Calu3 (cell line): ENCODE measurements at regions not wholly inside any gene's neighbourhood (a gene's known extent, or its start where the extent isn't known, plus 50 kb on each side); places are given as distances from the start of the nearest gene placed in this dataset.

Experiments
- BruUV-seq: library from RNA; stranded (reverse); fragments of 400-500 nt; replicated peaks from 2 replicates; lab custom pipeline; 2021; lab: Mats Ljungman, UMichigan
- CTCF ChIA-PET: fragments of 300-600 bp; sonication (Branson Sonifier 250); formaldehyde crosslinking; loops from one replicate; lab custom pipeline; 2022; ENCODE audit warnings: antibody characterized with exemption; lab: Charles Lee
- DNase-seq: peaks from one replicate; pipeline ENCODE4 v3.0.0; 2022
- H3K27ac Mint-ChIP-seq: one replicate; pipeline ENCODE4 v1.8.0; 2022; ENCODE audit warnings: mixed read lengths; ENCODE audit not compliant: unreplicated experiment
- H3K27me3 Mint-ChIP-seq: one replicate; pipeline ENCODE4 v1.8.0; 2022; ENCODE audit warnings: mixed read lengths; ENCODE audit not compliant: unreplicated experiment
- H3K36me3 Mint-ChIP-seq: one replicate; pipeline ENCODE4 v1.8.0; 2022; ENCODE audit warnings: mild to moderate bottlenecking, moderate library complexity, mixed read lengths; ENCODE audit not compliant: insufficient read depth, unreplicated experiment
- H3K4me1 Mint-ChIP-seq: one replicate; pipeline ENCODE4 v1.8.0; 2022; ENCODE audit warnings: mild to moderate bottlenecking, low read depth, mixed read lengths; ENCODE audit not compliant: unreplicated experiment
- H3K4me3 Mint-ChIP-seq: one replicate; pipeline ENCODE4 v1.8.0; 2022; ENCODE audit warnings: mild to moderate bottlenecking, low read depth, moderate library complexity, mixed read lengths; ENCODE audit not compliant: unreplicated experiment
- H3K9me3 Mint-ChIP-seq: one replicate; pipeline ENCODE4 v1.8.0; 2022; ENCODE audit warnings: low read depth, mixed read lengths; ENCODE audit not compliant: unreplicated experiment
- CTCF ChIP-seq: fragments of 200-600 bp; IDR thresholded peaks from one replicate; pipeline ENCODE4 v1.8.0; 2022; ENCODE audit warnings: antibody characterized with exemption; ENCODE audit not compliant: unreplicated experiment
- intact Hi-C: fragments of 100-400 bp; cut with micrococcal nuclease; formaldehyde crosslinking; loops from one replicate; pipeline ENCODE4 v1.10.0; 2022; ENCODE audit not compliant: unreplicated experiment

GRCh38 chrX:97841544-97842179 lies 958.0 kb downstream of the RPA4 start:
- Mint-ChIP-seq H3K27me3 (peaks cover 18% of the 10 kb centered on the region), H3K27ac (no peak overlapping the region), H3K4me3 (no peak overlapping the region), H3K9me3 (peaks cover 17% of the 10 kb centered on the region), H3K4me1 (no peaks in the 10 kb centered on the region), H3K36me3 (no peaks in the 10 kb centered on the region)
- DNase-seq: no peak
- no TSS peak for BruUV-seq
- intact Hi-C loops: no loop called here
- CTCF ChIA-PET: no interaction called here
- TF ChIP-seq CTCF: no peak

GRCh38 chrX:97842468-97843199 lies 958.9 kb downstream of the RPA4 start:
- CTCF ChIA-PET: no interaction called here
- DNase-seq: no peak
- no TSS peak for BruUV-seq
- H3K9me3 Mint-ChIP-seq: peaks cover 17% of the 10 kb centered on the region
- H3K27ac Mint-ChIP-seq: no peak overlapping the region
- H3K36me3 Mint-ChIP-seq: no peaks in the 10 kb centered on the region
- H3K4me1 Mint-ChIP-seq: no peaks in the 10 kb centered on the region
- intact Hi-C loops: no loop called here
- no peak overlapping the region for H3K4me3 Mint-ChIP-seq
- TF ChIP-seq CTCF: no peak
- H3K27me3 Mint-ChIP-seq: peaks cover 8% of the 10 kb centered on the region

- Mint-ChIP-seq H3K27me3 (peaks cover 1% of the 10 kb centered on the region), H3K4me3 (no peak overlapping the region)
Measured at GRCh38 chrX:97843200-97843811, 959.6 kb downstream of the RPA4 start.

GRCh38 chrX:97844161-97844560 lies 960.5 kb downstream of the RPA4 start:
- Mint-ChIP-seq H3K4me3 (no peak overlapping the region), H3K27ac (no peak overlapping the region), H3K4me1 (no peaks in the 10 kb centered on the region), H3K9me3 (peaks cover 25% of the 10 kb centered on the region), H3K36me3 (no peaks in the 10 kb centered on the region), H3K27me3 (no peaks in the 10 kb centered on the region)
- no peak for DNase-seq
- BruUV-seq: no TSS peak
- TF ChIP-seq CTCF: no peak
- CTCF ChIA-PET: no interaction called here
- intact Hi-C loops: no loop called here

More at GRCh38 chrX:97843200-97843811, 959.6 kb downstream of the RPA4 start:
- Mint-ChIP-seq H3K27ac (no peak overlapping the region), H3K36me3 (no peaks in the 10 kb centered on the region), H3K4me1 (no peaks in the 10 kb centered on the region), H3K9me3 (peaks cover 21% of the 10 kb centered on the region)
- DNase-seq: no peak
- no TSS peak for BruUV-seq
- intact Hi-C loops: no loop called here
- no peak for TF ChIP-seq CTCF
- CTCF ChIA-PET: no interaction called here
